GM12878 (cell line): ENCODE measurements at regions not wholly inside any gene's neighbourhood (a gene's known extent, or its start where the extent isn't known, plus 50 kb on each side); places are given as distances from the start of the nearest gene placed in this dataset.

Experiments used
- ATAC-seq: fragments of 200-7000 bp; cut with Tn5 transposase; 3 replicates; pipeline ENCODE4 v1.9.1; 2020; ENCODE audit warnings: mild to moderate bottlenecking, moderate library complexity
- BruUV-seq: library from RNA; stranded (reverse); fragments of 400-500 nt; replicated peaks from 2 replicates; lab custom pipeline; 2021; lab: Mats Ljungman, UMichigan
- CTCF ChIA-PET: fragments of 300-600 bp; sonication (Branson Sonifier 250); formaldehyde crosslinking; extraction: SDS; loops from one replicate; lab custom pipeline; 2021; ENCODE audit warnings: inconsistent platforms; lab: Yijun Ruan, JAX
- POLR2A ChIA-PET: fragments of 350-600 bp; formaldehyde crosslinking; extraction: SDS; loops from one replicate; lab custom pipeline; 2021; ENCODE audit warnings: inconsistent platforms; lab: Charles Lee
- RAD21 ChIA-PET: fragments of 300-600 bp; sonication (Branson Sonifier 250); formaldehyde crosslinking; loops from one replicate; lab custom pipeline; 2023; ENCODE audit warnings: antibody characterized with exemption; ENCODE audit not compliant: unreplicated experiment; lab: Charles Lee
- SMC1A ChIA-PET: fragments of 300-600 bp; sonication (Branson Sonifier 250); formaldehyde crosslinking; loops from one replicate; lab custom pipeline; 2023; ENCODE audit not compliant: unreplicated experiment, uncharacterized antibody; lab: Charles Lee
- DNase-seq: peaks from one replicate; pipeline ENCODE4 v3.0.0-alpha.2; 2011; ENCODE audit warnings: low read depth, low spot score
- FAIRE-seq: peaks from 3 replicates; lab custom pipeline; 2011; peaks lifted over from hg19 to GRCh38; lab: Jason Lieb, UNC
- H2AFZ ChIP-seq: 2 replicates; pipeline ENCODE4 v1.6.0; 2011; ENCODE audit warnings: low read depth, low read length, control low read depth; ENCODE audit not compliant: control insufficient read depth
- H3K27ac ChIP-seq: 2 replicates; pipeline ENCODE4 v1.5.1; 2011; ENCODE audit warnings: control low read depth; ENCODE audit not compliant: control insufficient read depth, insufficient read depth
- H3K27me3 ChIP-seq, 2 experiments: replicated peaks in 1 of 2; 2 replicates each; pipeline versions ENCODE4 v1.6.0 to v1.6.1; 2011; ENCODE audit warnings: low read length in 1 of 2; ENCODE audit not compliant: control insufficient read depth in 2 of 2, insufficient read depth in 2 of 2
- H3K36me3 ChIP-seq, 2 experiments: 2 replicates each; pipeline ENCODE4 v1.5.1; 2011; ENCODE audit warnings: low read length in 1 of 2; ENCODE audit not compliant: control insufficient read depth in 2 of 2, insufficient read depth in 2 of 2
- H3K4me1 ChIP-seq: 2 replicates; pipeline ENCODE4 v1.6.1; 2011; ENCODE audit warnings: mild to moderate bottlenecking, low read length, moderate library complexity, mixed read lengths; ENCODE audit not compliant: control insufficient read depth, insufficient read depth
- H3K4me2 ChIP-seq: 2 replicates; pipeline ENCODE4 v1.6.0; 2011; ENCODE audit warnings: control low read depth; ENCODE audit not compliant: control insufficient read depth, insufficient read depth
- H3K4me3 ChIP-seq: fragments of 200-600 bp; sonication (generic); 2 replicates; pipeline ENCODE4 v1.5.1; 2016
- H3K79me2 ChIP-seq: 2 replicates; pipeline ENCODE4 v1.6.0; 2011; ENCODE audit warnings: low read length; ENCODE audit not compliant: control insufficient read depth, insufficient read depth
- H3K9ac ChIP-seq: 2 replicates; pipeline ENCODE4 v1.8.0; 2011; ENCODE audit warnings: low read length, control low read depth, mixed read lengths; ENCODE audit not compliant: control insufficient read depth, insufficient read depth
- H3K9me3 ChIP-seq: replicated peaks from 3 replicates; pipeline ENCODE4 v1.5.1; 2011; ENCODE audit warnings: mild to moderate bottlenecking, low read length; ENCODE audit not compliant: control insufficient read depth, insufficient read depth
- H4K20me1 ChIP-seq: 2 replicates; pipeline ENCODE4 v1.6.0; 2011; ENCODE audit not compliant: control insufficient read depth, insufficient read depth
- CEBPB ChIP-seq, 2 experiments: fragments of 150-350 bp in 1 of 2; IDR thresholded peaks; 2 replicates each; pipeline ENCODE4 v1.6.1; 2012 to 2014; ENCODE audit warnings: low read depth in 2 of 2, low read length in 2 of 2, borderline replicate concordance in 1 of 2, inconsistent platforms in 1 of 2
- HCFC1 ChIP-seq: fragments of 150-350 bp; IDR thresholded peaks from 2 replicates; pipeline ENCODE4 v1.6.1; 2014; ENCODE audit warnings: low read length
- MEF2A ChIP-seq: IDR thresholded peaks from 2 replicates; pipeline ENCODE4 v1.6.1; 2011; ENCODE audit warnings: low read depth, mild to moderate bottlenecking, low read length, moderate library complexity; ENCODE audit not compliant: insufficient read depth
- MEF2B ChIP-seq: fragments of 450-650 bp; IDR thresholded peaks from 2 replicates; pipeline ENCODE4 v1.6.1; 2018; ENCODE audit warnings: mild to moderate bottlenecking, moderate library complexity; ENCODE audit not compliant: partially characterized antibody, poor library complexity, severe bottlenecking
- NR2C2 ChIP-seq: IDR thresholded peaks from 2 replicates; pipeline ENCODE4 v1.6.1; 2011; ENCODE audit warnings: borderline replicate concordance, low read depth; ENCODE audit not compliant: control insufficient read depth, insufficient read length
- PBX3 ChIP-seq: IDR thresholded peaks from 2 replicates; pipeline ENCODE4 v1.6.1; 2011; ENCODE audit warnings: mild to moderate bottlenecking, low read depth, low read length, moderate library complexity; ENCODE audit not compliant: insufficient replicate concordance
- RB1 ChIP-seq: fragments of 450-650 bp; formaldehyde crosslinking; IDR thresholded peaks from 2 replicates; pipeline ENCODE4 v1.6.1; 2017; ENCODE audit warnings: mild to moderate bottlenecking, borderline replicate concordance
- ZBTB4 ChIP-seq: fragments of 450-650 bp; formaldehyde crosslinking; IDR thresholded peaks from 2 replicates; pipeline ENCODE4 v1.4.0; 2022; ENCODE audit warnings: mild to moderate bottlenecking, moderate library complexity
- ZNF217 ChIP-seq: fragments of 450-650 bp; IDR thresholded peaks from 2 replicates; pipeline ENCODE4 v1.6.1; 2017; ENCODE audit warnings: antibody characterized with exemption, mild to moderate bottlenecking
- WGBS: methylation state at CpG from one replicate; pipeline ENCODE4 v1.1.6; 2016; ENCODE audit warnings: low lambda C conversion rate; ENCODE audit not compliant: insufficient replicate concordance, insufficient coverage; ENCODE audit errors: missing lambda C conversion rate; 5-methylcytosine and 5-hydroxymethylcytosine counted together
- in situ Hi-C: fragments of 300-500 bp; cut with MboI; formaldehyde crosslinking; loops from 9 replicates; pipeline ENCODE4 v1.14.3; 2018; ENCODE audit warnings: mixed read lengths
- intact Hi-C: fragments of 100-400 bp; cut with micrococcal nuclease; formaldehyde crosslinking; loops from one replicate; pipeline ENCODE4 v1.14.2; 2022; ENCODE audit not compliant: unreplicated experiment
- TF ChIP-seq, protein P1 (sequence below): IDR thresholded peaks from 2 replicates; pipeline ENCODE4 v1.6.1; 2011; ENCODE audit warnings: borderline replicate concordance, low read depth, mild to moderate bottlenecking, moderate library complexity, low read length; ENCODE audit not compliant: insufficient read depth, poor library complexity, severe bottlenecking
- TF ChIP-seq, protein P2 (sequence below): IDR thresholded peaks from 2 replicates; pipeline ENCODE4 v1.6.1; 2012; ENCODE audit warnings: mild to moderate bottlenecking, low read depth, low read length
- TF ChIP-seq, protein P3 (sequence below): IDR thresholded peaks from 2 replicates; pipeline ENCODE4 v1.6.1; 2012; ENCODE audit warnings: low read depth, low read length, improper control_type of control experiment

GRCh38 chr16:77076839-77077238, 114.2 kb upstream of the MON1B start (continued):
- TF ChIP-seq MEF2B (no peak), HCFC1 (no peak), CEBPB (IDR thresholded peaks at IDR 0.05; ENCODE audit: borderline replicate concordance in 1 of 2, low read depth in 2 of 2, low read length in 2 of 2) (no peak)
- TF ChIP-seq, protein P1, sequence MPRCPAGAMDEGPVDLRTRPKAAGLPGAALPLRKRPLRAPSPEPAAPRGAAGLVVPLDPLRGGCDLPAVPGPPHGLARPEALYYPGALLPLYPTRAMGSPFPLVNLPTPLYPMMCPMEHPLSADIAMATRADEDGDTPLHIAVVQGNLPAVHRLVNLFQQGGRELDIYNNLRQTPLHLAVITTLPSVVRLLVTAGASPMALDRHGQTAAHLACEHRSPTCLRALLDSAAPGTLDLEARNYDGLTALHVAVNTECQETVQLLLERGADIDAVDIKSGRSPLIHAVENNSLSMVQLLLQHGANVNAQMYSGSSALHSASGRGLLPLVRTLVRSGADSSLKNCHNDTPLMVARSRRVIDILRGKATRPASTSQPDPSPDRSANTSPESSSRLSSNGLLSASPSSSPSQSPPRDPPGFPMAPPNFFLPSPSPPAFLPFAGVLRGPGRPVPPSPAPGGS, result no peak

DNA sequence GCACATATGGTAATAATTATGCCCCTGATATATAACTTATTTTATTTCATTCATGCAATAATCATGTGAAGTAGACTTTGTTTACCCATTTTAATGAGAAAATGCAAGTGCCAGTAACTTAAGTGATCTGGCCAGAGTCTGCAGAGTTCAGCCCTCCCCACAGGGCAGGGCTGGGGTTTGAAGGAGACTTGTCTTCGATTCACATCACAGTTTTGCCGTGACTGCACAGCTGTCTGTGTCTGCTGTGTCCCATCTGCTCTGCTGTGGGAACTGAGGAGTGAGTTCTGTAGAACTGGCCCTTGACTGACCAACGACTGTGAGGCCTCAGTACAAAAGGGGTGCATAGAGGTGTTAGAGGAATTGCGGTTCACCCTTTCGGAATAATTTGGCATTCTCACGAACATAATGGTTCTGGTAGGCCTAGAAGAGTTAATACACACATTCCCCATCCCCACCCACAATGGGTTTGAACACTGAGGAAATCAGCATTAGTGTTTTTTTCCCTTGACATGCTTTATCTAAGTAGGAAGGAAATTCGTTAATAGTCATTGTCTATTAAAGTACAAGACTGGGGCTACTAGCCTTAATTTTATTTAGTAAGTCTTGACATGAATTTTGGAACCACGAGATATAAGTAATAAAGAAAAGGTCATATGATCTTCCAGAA, 113.6 kb upstream of the MON1B start:
- ChIA-PET RAD21 (no interaction called here), CTCF (interaction anchor here (0.8 kb wide), 1 partner anchor 92 kb away, joined by 4 read pairs; no protein-coding TSS in a partner anchor), POLR2A (no interaction called here), SMC1A (interaction anchor here (1.0 kb wide), 1 partner anchor 95 kb away, joined by 3 read pairs; no protein-coding TSS in a partner anchor)
- H3K79me2 ChIP-seq, result no peaks in the 10 kb centered on the region
- no TSS peak for BruUV-seq
- H3K27ac ChIP-seq, result no peak overlapping the region
- H3K36me3 ChIP-seq, result no peaks in the 10 kb centered on the region
- no peak overlapping the region for H3K4me2 ChIP-seq
- no peak overlapping the region for H3K9ac ChIP-seq
- no peaks in the 10 kb centered on the region for H3K27me3 ChIP-seq
- DNase-seq (no peak), ATAC-seq (no peak), FAIRE-seq (no peak)
- H4K20me1 ChIP-seq, result no peaks in the 10 kb centered on the region
- H3K4me3 ChIP-seq, result no peak overlapping the region
- no peaks in the 10 kb centered on the region for H3K4me1 ChIP-seq
- H3K9me3 ChIP-seq, result no peaks in the 10 kb centered on the region
- intact Hi-C loops (no loop called here), in situ Hi-C loops (no loop called here)
- H2AFZ ChIP-seq, result no peak overlapping the region
- WGBS, result 23% methylated on average over 8 of the region's 8 CpGs
- TF ChIP-seq, protein P2, sequence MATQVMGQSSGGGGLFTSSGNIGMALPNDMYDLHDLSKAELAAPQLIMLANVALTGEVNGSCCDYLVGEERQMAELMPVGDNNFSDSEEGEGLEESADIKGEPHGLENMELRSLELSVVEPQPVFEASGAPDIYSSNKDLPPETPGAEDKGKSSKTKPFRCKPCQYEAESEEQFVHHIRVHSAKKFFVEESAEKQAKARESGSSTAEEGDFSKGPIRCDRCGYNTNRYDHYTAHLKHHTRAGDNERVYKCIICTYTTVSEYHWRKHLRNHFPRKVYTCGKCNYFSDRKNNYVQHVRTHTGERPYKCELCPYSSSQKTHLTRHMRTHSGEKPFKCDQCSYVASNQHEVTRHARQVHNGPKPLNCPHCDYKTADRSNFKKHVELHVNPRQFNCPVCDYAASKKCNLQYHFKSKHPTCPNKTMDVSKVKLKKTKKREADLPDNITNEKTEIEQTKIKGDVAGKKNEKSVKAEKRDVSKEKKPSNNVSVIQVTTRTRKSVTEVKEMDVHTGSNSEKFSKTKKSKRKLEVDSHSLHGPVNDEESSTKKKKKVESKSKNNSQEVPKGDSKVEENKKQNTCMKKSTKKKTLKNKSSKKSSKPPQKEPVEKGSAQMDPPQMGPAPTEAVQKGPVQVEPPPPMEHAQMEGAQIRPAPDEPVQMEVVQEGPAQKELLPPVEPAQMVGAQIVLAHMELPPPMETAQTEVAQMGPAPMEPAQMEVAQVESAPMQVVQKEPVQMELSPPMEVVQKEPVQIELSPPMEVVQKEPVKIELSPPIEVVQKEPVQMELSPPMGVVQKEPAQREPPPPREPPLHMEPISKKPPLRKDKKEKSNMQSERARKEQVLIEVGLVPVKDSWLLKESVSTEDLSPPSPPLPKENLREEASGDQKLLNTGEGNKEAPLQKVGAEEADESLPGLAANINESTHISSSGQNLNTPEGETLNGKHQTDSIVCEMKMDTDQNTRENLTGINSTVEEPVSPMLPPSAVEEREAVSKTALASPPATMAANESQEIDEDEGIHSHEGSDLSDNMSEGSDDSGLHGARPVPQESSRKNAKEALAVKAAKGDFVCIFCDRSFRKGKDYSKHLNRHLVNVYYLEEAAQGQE, result no peak
- no peak for TF ChIP-seq ZBTB4 (CRISPR knock-in tag)
- no peak for TF ChIP-seq RB1
- TF ChIP-seq ZNF217, result no peak
- TF ChIP-seq, protein P3, sequence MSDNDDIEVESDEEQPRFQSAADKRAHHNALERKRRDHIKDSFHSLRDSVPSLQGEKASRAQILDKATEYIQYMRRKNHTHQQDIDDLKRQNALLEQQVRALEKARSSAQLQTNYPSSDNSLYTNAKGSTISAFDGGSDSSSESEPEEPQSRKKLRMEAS, result no peak
- no peak for TF ChIP-seq MEF2A
- no peak for TF ChIP-seq NR2C2
- TF ChIP-seq PBX3, result no peak
